C4-2B (cell line): ENCODE measurements at regions not wholly inside any gene's neighbourhood (a gene's known extent, or its start where the extent isn't known, plus 50 kb on each side); places are given as distances from the start of the nearest gene placed in this dataset.

Experiments
- ZFX ChIP-seq: fragments of 450-650 bp; IDR thresholded peaks from 2 replicates; pipeline ENCODE4 v1.6.1; 2017
- TF ChIP-seq, protein P1 (sequence below): fragments of 450-650 bp; conservative IDR thresholded peaks from 2 replicates; pipeline ENCODE4 v1.5.1; 2017; ENCODE audit warnings: mild to moderate bottlenecking

- TF ChIP-seq, protein P1, sequence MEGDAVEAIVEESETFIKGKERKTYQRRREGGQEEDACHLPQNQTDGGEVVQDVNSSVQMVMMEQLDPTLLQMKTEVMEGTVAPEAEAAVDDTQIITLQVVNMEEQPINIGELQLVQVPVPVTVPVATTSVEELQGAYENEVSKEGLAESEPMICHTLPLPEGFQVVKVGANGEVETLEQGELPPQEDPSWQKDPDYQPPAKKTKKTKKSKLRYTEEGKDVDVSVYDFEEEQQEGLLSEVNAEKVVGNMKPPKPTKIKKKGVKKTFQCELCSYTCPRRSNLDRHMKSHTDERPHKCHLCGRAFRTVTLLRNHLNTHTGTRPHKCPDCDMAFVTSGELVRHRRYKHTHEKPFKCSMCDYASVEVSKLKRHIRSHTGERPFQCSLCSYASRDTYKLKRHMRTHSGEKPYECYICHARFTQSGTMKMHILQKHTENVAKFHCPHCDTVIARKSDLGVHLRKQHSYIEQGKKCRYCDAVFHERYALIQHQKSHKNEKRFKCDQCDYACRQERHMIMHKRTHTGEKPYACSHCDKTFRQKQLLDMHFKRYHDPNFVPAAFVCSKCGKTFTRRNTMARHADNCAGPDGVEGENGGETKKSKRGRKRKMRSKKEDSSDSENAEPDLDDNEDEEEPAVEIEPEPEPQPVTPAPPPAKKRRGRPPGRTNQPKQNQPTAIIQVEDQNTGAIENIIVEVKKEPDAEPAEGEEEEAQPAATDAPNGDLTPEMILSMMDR: no peak
- no peak for TF ChIP-seq ZFX
These were observed 261.2 kb downstream of the NPHP4 start for GRCh38 chr1:5731110-5731423.
